Esophagus squamous epithelium (tissue), 4 donors: ENCODE measurements at regions not wholly inside any gene's neighbourhood (a gene's known extent, or its start where the extent isn't known, plus 50 kb on each side); places are given as distances from the start of the nearest gene placed in this dataset.

Experiments used
- POLR2A ChIP-seq, 4 donors: fragments of 450-650 bp; IDR thresholded peaks; one replicate each; pipeline ENCODE4 v1.6.1; 2017; ENCODE audit warnings: antibody characterized with exemption in 4 of 4, mild to moderate bottlenecking in 4 of 4, moderate library complexity in 3 of 4
- TF ChIP-seq, protein P1 (sequence below), 6 experiments: fragments of 450-650 bp in 4 of 6; fragments of 200-600 bp in 2 of 6; sonication (generic) in 2 of 6; IDR thresholded peaks; one replicate each; pipeline ENCODE4 v1.5.1; 2016 to 2019; ENCODE audit warnings: antibody characterized with exemption in 6 of 6, mild to moderate bottlenecking in 4 of 6, moderate library complexity in 4 of 6

DNA sequence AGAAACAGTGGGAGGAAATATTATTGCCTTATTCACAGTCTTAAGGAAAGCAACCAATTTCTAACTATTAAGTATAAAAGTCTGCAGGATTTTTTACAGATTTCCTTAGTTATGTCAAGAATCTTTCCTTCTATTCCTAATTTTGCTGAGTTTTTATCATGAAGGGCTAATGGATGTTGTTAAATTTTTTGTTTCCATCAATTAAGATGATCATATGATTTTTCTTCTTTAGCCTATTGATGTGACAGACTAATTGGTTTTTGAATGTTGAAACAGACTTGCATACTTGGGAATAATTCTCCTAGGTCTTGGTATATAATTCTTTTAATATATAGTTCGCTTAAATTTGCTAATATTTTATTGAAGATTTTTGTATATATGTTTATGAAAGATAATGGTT, 569.1 kb upstream of the KCND2 start:
- TF ChIP-seq, protein P1, sequence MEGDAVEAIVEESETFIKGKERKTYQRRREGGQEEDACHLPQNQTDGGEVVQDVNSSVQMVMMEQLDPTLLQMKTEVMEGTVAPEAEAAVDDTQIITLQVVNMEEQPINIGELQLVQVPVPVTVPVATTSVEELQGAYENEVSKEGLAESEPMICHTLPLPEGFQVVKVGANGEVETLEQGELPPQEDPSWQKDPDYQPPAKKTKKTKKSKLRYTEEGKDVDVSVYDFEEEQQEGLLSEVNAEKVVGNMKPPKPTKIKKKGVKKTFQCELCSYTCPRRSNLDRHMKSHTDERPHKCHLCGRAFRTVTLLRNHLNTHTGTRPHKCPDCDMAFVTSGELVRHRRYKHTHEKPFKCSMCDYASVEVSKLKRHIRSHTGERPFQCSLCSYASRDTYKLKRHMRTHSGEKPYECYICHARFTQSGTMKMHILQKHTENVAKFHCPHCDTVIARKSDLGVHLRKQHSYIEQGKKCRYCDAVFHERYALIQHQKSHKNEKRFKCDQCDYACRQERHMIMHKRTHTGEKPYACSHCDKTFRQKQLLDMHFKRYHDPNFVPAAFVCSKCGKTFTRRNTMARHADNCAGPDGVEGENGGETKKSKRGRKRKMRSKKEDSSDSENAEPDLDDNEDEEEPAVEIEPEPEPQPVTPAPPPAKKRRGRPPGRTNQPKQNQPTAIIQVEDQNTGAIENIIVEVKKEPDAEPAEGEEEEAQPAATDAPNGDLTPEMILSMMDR (IDR thresholded peaks at IDR 0.05) = no peak
- TF ChIP-seq POLR2A (IDR thresholded peaks at IDR 0.05) = no peak
